DND-41 (cell line): ENCODE measurements at regions not wholly inside any gene's neighbourhood (a gene's known extent, or its start where the extent isn't known, plus 50 kb on each side); places are given as distances from the start of the nearest gene placed in this dataset.

Experiments used
- ATAC-seq: fragments of 200-7000 bp; cut with Tn5 transposase; 3 replicates; pipeline ENCODE4 v1.9.1; 2021; ENCODE audit warnings: low read depth; ENCODE audit not compliant: insufficient read depth
- DNase-seq: peaks from one replicate; pipeline ENCODE4 v3.0.0-alpha.2; 2020
- H2AFZ ChIP-seq: 2 replicates; pipeline ENCODE4 v1.6.0; 2012; ENCODE audit warnings: low read depth, low read length
- H3K27ac ChIP-seq: 2 replicates; pipeline ENCODE4 v1.5.1; 2012; ENCODE audit warnings: low read length, inconsistent platforms
- H3K27me3 ChIP-seq: fragments of 200-600 bp; sonication (generic); 2 replicates; pipeline ENCODE4 v1.6.0; 2012; ENCODE audit warnings: low read length, mild to moderate bottlenecking, inconsistent platforms; ENCODE audit not compliant: insufficient read depth, poor library complexity
- H3K36me3 ChIP-seq: 2 replicates; pipeline ENCODE4 v1.5.1; 2012; ENCODE audit warnings: low read length, inconsistent platforms; ENCODE audit not compliant: insufficient read depth
- H3K4me1 ChIP-seq: 2 replicates; pipeline ENCODE4 v1.5.1; 2012; ENCODE audit warnings: mild to moderate bottlenecking, low read length; ENCODE audit not compliant: insufficient read depth
- H3K4me2 ChIP-seq: 2 replicates; pipeline ENCODE4 v1.6.0; 2012; ENCODE audit warnings: mild to moderate bottlenecking, moderate library complexity, low read length, inconsistent platforms; ENCODE audit not compliant: insufficient read depth
- H3K4me3 ChIP-seq, 2 experiments: fragments of 200-600 bp in 1 of 2; shearing (Covaris generic) in 1 of 2; 2 replicates each; pipeline ENCODE4 v1.5.1; 2012 to 2016; ENCODE audit warnings: inconsistent platforms in 2 of 2, low read length in 2 of 2, mild to moderate bottlenecking in 2 of 2, low read depth in 1 of 2, moderate library complexity in 1 of 2
- H3K79me2 ChIP-seq: 2 replicates; pipeline ENCODE4 v1.6.0; 2012; ENCODE audit warnings: low read length, inconsistent platforms; ENCODE audit not compliant: insufficient read depth
- H3K9ac ChIP-seq: 2 replicates; pipeline ENCODE4 v1.6.0; 2012; ENCODE audit warnings: low read depth, mild to moderate bottlenecking, inconsistent platforms, low read length, moderate library complexity
- H3K9me3 ChIP-seq: 2 replicates; pipeline ENCODE4 v1.5.1; 2012; ENCODE audit warnings: low read length, moderate library complexity, mild to moderate bottlenecking, inconsistent platforms; ENCODE audit not compliant: insufficient read depth, severe bottlenecking
- H4K20me1 ChIP-seq: 2 replicates; pipeline ENCODE4 v1.6.0; 2012; ENCODE audit warnings: low read length; ENCODE audit not compliant: insufficient read depth
- EZH2 ChIP-seq: IDR thresholded peaks from 3 replicates; pipeline ENCODE4 v1.6.1; 2012; ENCODE audit warnings: borderline replicate concordance, low read depth, mild to moderate bottlenecking, moderate library complexity, low read length, inconsistent platforms; ENCODE audit not compliant: severe bottlenecking
- TF ChIP-seq, protein P1 (sequence below): IDR thresholded peaks from 2 replicates; pipeline ENCODE4 v1.5.1; 2012; ENCODE audit warnings: borderline replicate concordance, low read length, moderate library complexity, mild to moderate bottlenecking; ENCODE audit not compliant: poor library complexity, severe bottlenecking; ENCODE audit errors: extremely low read depth

DNA sequence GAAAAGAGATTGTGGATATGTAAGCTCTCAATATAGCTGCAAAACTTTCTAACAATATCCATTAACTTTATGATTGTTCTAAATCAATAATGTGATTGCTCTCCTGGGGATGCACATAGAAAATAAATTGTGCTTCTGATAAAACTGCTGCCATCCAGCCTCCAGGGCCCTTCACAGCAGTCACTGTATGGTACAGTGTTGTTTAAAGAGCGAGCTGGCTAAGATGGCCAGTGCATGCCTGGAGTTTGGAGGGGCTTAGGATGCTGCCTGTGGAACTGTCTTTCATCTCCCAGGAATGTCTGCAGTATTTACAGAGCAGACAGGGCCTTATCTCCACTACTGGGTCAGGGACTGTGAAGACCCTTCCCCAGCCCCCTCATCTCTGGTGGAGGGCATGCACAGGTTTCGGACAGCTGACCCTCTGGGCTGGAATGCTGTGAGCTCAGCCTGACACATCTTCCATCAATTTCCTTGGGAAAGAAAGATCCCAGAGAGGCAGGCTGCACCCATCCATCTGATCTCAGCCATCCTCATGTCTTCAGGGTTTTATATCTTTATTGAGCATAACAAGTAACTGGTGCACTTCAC lies 137.0 kb downstream of the PLPP3 start:
- no peak overlapping the region for H3K4me3 ChIP-seq
- no peaks in the 10 kb centered on the region for H3K79me2 ChIP-seq
- TF ChIP-seq, protein P1, sequence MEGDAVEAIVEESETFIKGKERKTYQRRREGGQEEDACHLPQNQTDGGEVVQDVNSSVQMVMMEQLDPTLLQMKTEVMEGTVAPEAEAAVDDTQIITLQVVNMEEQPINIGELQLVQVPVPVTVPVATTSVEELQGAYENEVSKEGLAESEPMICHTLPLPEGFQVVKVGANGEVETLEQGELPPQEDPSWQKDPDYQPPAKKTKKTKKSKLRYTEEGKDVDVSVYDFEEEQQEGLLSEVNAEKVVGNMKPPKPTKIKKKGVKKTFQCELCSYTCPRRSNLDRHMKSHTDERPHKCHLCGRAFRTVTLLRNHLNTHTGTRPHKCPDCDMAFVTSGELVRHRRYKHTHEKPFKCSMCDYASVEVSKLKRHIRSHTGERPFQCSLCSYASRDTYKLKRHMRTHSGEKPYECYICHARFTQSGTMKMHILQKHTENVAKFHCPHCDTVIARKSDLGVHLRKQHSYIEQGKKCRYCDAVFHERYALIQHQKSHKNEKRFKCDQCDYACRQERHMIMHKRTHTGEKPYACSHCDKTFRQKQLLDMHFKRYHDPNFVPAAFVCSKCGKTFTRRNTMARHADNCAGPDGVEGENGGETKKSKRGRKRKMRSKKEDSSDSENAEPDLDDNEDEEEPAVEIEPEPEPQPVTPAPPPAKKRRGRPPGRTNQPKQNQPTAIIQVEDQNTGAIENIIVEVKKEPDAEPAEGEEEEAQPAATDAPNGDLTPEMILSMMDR: no peak
- no peak for TF ChIP-seq EZH2
- H3K9me3 ChIP-seq: no peaks in the 10 kb centered on the region
- no peak overlapping the region for H2AFZ ChIP-seq
- no peaks in the 10 kb centered on the region for H4K20me1 ChIP-seq
- no peaks in the 10 kb centered on the region for H3K4me1 ChIP-seq
- no peaks in the 10 kb centered on the region for H3K36me3 ChIP-seq
- no peak overlapping the region for H3K4me2 ChIP-seq
- no peak overlapping the region for H3K9ac ChIP-seq
- ATAC-seq (no peak), DNase-seq (no peak)
- H3K27me3 ChIP-seq: no peaks in the 10 kb centered on the region
- H3K27ac ChIP-seq: no peak overlapping the region

DNA sequence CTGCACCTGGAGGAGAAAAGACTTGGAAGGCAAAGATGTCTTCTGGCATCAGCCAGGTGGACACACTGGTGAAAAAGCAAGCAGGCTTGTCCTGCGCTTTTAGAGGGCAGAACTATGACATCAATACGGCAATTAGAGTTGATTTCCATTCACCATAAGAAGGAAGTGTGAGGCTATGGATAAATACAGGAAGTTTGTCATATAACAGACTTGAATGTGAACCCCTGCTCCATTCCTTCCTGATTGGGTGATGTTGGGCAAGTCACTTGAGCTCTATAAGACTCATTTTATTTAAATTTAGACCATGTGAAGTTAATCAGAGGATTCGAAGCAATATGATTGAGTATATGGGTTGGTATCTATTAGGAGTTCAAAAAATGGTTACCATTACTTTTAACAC lies 137.8 kb downstream of the PLPP3 start:
- no peak overlapping the region for H3K9ac ChIP-seq
- H2AFZ ChIP-seq: no peak overlapping the region
- no peaks in the 10 kb centered on the region for H3K9me3 ChIP-seq
- no peak overlapping the region for H3K4me3 ChIP-seq
- H3K36me3 ChIP-seq: no peaks in the 10 kb centered on the region
- H3K27me3 ChIP-seq: no peaks in the 10 kb centered on the region
- no peak overlapping the region for H3K4me2 ChIP-seq
- H3K4me1 ChIP-seq: no peaks in the 10 kb centered on the region
- H3K27ac ChIP-seq: no peak overlapping the region
- ATAC-seq (no peak), DNase-seq (no peak)
- H3K79me2 ChIP-seq: no peaks in the 10 kb centered on the region
- H4K20me1 ChIP-seq: no peaks in the 10 kb centered on the region
- TF ChIP-seq EZH2: no peak
- TF ChIP-seq, protein P1: no peak

DNA sequence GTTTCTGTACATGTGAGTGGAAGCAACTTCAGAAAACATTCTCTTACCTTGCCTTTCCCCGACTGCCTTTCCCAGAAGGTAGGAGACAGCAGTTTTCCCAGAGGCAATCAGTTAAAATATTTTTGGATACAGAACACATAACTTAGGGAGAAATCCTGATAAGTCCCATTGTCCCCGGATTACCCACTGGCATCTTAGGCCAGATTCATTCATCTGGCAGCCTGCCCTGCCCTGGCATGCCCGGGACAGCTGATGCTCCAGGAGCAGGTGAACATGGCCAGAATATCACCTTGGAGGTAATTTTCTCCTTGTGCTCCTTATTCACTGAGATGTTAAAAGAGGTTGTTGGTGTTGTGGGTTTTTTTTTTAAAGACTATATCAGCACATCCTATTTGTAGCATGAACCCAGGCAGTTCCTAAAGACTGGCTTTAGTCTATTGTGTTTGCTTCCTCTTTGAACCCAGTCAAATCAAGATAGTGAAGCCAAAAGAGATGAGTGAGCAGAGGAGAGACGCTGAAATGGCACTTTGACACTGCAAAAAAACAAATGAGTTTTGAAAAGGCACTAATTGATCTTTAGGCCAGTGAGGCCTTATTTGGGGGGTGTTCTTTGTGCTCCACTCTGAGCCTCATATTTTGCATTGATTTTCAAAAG lies 139.6 kb downstream of the PLPP3 start:
- no peak overlapping the region for H3K9ac ChIP-seq
- no peak overlapping the region for H3K27ac ChIP-seq
- no peak overlapping the region for H2AFZ ChIP-seq
- H3K27me3 ChIP-seq: no peaks in the 10 kb centered on the region
- no peaks in the 10 kb centered on the region for H3K79me2 ChIP-seq
- ATAC-seq (no peak), DNase-seq (no peak)
- H3K9me3 ChIP-seq: no peaks in the 10 kb centered on the region
- H3K36me3 ChIP-seq: no peaks in the 10 kb centered on the region
- H4K20me1 ChIP-seq: no peaks in the 10 kb centered on the region
- no peaks in the 10 kb centered on the region for H3K4me1 ChIP-seq
- no peak for TF ChIP-seq EZH2
- TF ChIP-seq, protein P1: no peak
- H3K4me2 ChIP-seq: no peak overlapping the region
- no peak overlapping the region for H3K4me3 ChIP-seq
